A673 (cell line): ENCODE measurements at regions not wholly inside any gene's neighbourhood (a gene's known extent, or its start where the extent isn't known, plus 50 kb on each side); places are given as distances from the start of the nearest gene placed in this dataset.

Source experiments
- CTCF ChIP-seq: fragments of 300-800, 200-600 bp; sonication (generic); conservative IDR thresholded peaks from 2 replicates; pipeline ENCODE4 v1.5.1; 2017; ENCODE audit warnings: low read depth, mild to moderate bottlenecking, antibody characterized with exemption, low read length, moderate library complexity, mixed read lengths
- EZH2 ChIP-seq: fragments of 200-600 bp; sonication (generic); IDR thresholded peaks from 2 replicates; pipeline ENCODE4 v1.6.1; 2017; ENCODE audit warnings: borderline replicate concordance, low read depth, mild to moderate bottlenecking, mixed read lengths, antibody characterized with exemption, low read length; ENCODE audit not compliant: poor library complexity, severe bottlenecking

- TF ChIP-seq CTCF = no peak
- TF ChIP-seq EZH2 = no peak
Observed at GRCh38 chr9:111726949-111727348, 65.5 kb downstream of the GNG10 start.
